ENCODE measurements at regions not wholly inside any gene's neighbourhood (a gene's known extent, or its start where the extent isn't known, plus 50 kb on each side); places are given as distances from the start of the nearest gene placed in this dataset.

GRCh38 chr17:22599322-22599721, 907.0 kb downstream of the KCNJ18 start:
- no peak for DNase-seq (ENCODE audit: low read depth)

- peak; percentile 1 for DNase-seq (ENCODE audit: low read depth)
These were observed 908.4 kb downstream of the KCNJ18 start for GRCh38 chr17:22600644-22601298.

All from renal cortical epithelial cell (primary cell).